H1 (cell line): ENCODE measurements at regions not wholly inside any gene's neighbourhood (a gene's known extent, or its start where the extent isn't known, plus 50 kb on each side); places are given as distances from the start of the nearest gene placed in this dataset.

Source experiments
- CTCF ChIA-PET: fragments of 300-600 bp; sonication (Branson Sonifier 250); formaldehyde crosslinking; loops from one replicate; lab custom pipeline; 2021; ENCODE audit not compliant: partially characterized antibody; lab: Charles Lee
- POLR2A ChIA-PET: fragments of 300-600 bp; sonication (Branson Sonifier 250); formaldehyde crosslinking; loops from one replicate; lab custom pipeline; 2021; ENCODE audit warnings: inconsistent platforms; ENCODE audit not compliant: partially characterized antibody; lab: Charles Lee
- DNase-seq, 2 experiments: peaks; one replicate each; pipeline versions ENCODE4 v3.0.0 to v3.0.0-alpha.2; 2010 to 2022; ENCODE audit warnings: low spot score in 2 of 2, low read depth in 1 of 2, mixed read lengths in 1 of 2
- FAIRE-seq: peaks from 2 replicates; lab custom pipeline; 2011; peaks lifted over from hg19 to GRCh38; lab: Jason Lieb, UNC
- H2AFZ ChIP-seq: 2 replicates; pipeline ENCODE4 v1.8.1; 2012; ENCODE audit warnings: low read length, inconsistent platforms
- H2AK5ac ChIP-seq: 2 replicates; pipeline ENCODE4 v1.6.1; 2013; ENCODE audit warnings: low read depth, low read length
- H2BK120ac ChIP-seq: replicated peaks from 2 replicates; pipeline ENCODE3; 2013; ENCODE audit warnings: low read depth, low read length, inconsistent platforms
- H2BK12ac ChIP-seq: 2 replicates; pipeline ENCODE4 v1.6.1; 2013; ENCODE audit warnings: low read depth, low read length
- H2BK15ac ChIP-seq: 2 replicates; pipeline ENCODE4 v1.6.1; 2013; ENCODE audit warnings: low read length
- H2BK20ac ChIP-seq: 2 replicates; pipeline ENCODE4 v1.6.1; 2013; ENCODE audit warnings: low read length
- H2BK5ac ChIP-seq: 2 replicates; pipeline ENCODE4 v1.6.1; 2013; ENCODE audit warnings: low read depth, low read length
- H3K14ac ChIP-seq: 2 replicates; pipeline ENCODE4 v1.6.1; 2013; ENCODE audit warnings: inconsistent platforms; ENCODE audit not compliant: insufficient read length
- H3K18ac ChIP-seq: 2 replicates; pipeline ENCODE4 v1.6.1; 2013; ENCODE audit warnings: low read length; ENCODE audit errors: extremely low read depth
- H3K23ac ChIP-seq: 2 replicates; pipeline ENCODE4 v1.6.1; 2013; ENCODE audit warnings: inconsistent platforms; ENCODE audit not compliant: insufficient read length
- H3K23me2 ChIP-seq: 2 replicates; pipeline ENCODE4 v1.6.1; 2013; ENCODE audit warnings: low read depth, low read length
- H3K27ac ChIP-seq: 2 replicates; pipeline ENCODE4 v1.6.1; 2011; ENCODE audit warnings: low read depth, low read length, inconsistent platforms
- H3K27me3 ChIP-seq, 4 experiments: replicated peaks in 1 of 4; 1 replicate in 1 of 4; 2 replicates in 3 of 4; pipeline versions ENCODE4 v1.6.1 to v1.8.1; 2011 to 2013; ENCODE audit warnings: low read length in 3 of 4, mild to moderate bottlenecking in 3 of 4, inconsistent platforms in 2 of 4, mixed read lengths in 2 of 4, moderate library complexity in 1 of 4; ENCODE audit not compliant: control insufficient read depth in 3 of 4, insufficient read depth in 3 of 4; ENCODE audit errors: extremely low read depth in 1 of 4
- H3K36me3 ChIP-seq, 4 experiments: 2 replicates each; pipeline versions ENCODE4 v1.6.1 to v1.8.1; 2011 to 2013; ENCODE audit warnings: mild to moderate bottlenecking in 4 of 4, low read length in 3 of 4, moderate library complexity in 2 of 4, control low read depth in 1 of 4, inconsistent platforms in 1 of 4; ENCODE audit not compliant: insufficient read depth in 4 of 4, control insufficient read depth in 2 of 4
- H3K4ac ChIP-seq: replicated peaks from 2 replicates; pipeline ENCODE3; 2013; ENCODE audit warnings: low read length, low read depth, mixed read lengths, inconsistent platforms; ENCODE audit not compliant: insufficient read length
- H3K4me1 ChIP-seq, 4 experiments: replicated peaks in 1 of 4; 1 replicate in 1 of 4; 2 replicates in 3 of 4; pipeline versions ENCODE4 v1.6.1 to v1.8.1; 2011 to 2013; ENCODE audit warnings: low read length in 3 of 4, inconsistent platforms in 2 of 4, mixed read lengths in 1 of 4; ENCODE audit not compliant: insufficient read depth in 4 of 4, control insufficient read depth in 3 of 4
- H3K4me2 ChIP-seq, 2 experiments: 2 replicates each; pipeline versions ENCODE4 v1.6.1 to v1.8.1; 2011 to 2013; ENCODE audit warnings: low read depth in 2 of 2, low read length in 2 of 2, control low read depth in 1 of 2, inconsistent platforms in 1 of 2, mild to moderate bottlenecking in 1 of 2; ENCODE audit not compliant: insufficient read depth in 1 of 2
- H3K4me3 ChIP-seq, 4 experiments: fragments of 200-600, 300-600 bp in 1 of 4; sonication (generic), shearing (Covaris generic), sonication (Bioruptor Twin) in 1 of 4; 2 replicates each; pipeline versions ENCODE4 v1.5.1 to v1.8.1; 2011 to 2016; ENCODE audit warnings: low read length in 4 of 4, low read depth in 3 of 4, control low read depth in 2 of 4, inconsistent platforms in 2 of 4, mild to moderate bottlenecking in 2 of 4, mixed read lengths in 1 of 4, moderate library complexity in 1 of 4; ENCODE audit not compliant: insufficient read depth in 2 of 4; ENCODE audit errors: extremely low read depth in 1 of 4
- H3K56ac ChIP-seq: replicated peaks from 2 replicates; pipeline ENCODE3; 2013; ENCODE audit warnings: low read depth, mild to moderate bottlenecking, mixed read lengths, low read length, inconsistent platforms; ENCODE audit not compliant: insufficient read length
- H3K79me1 ChIP-seq: 2 replicates; pipeline ENCODE4 v1.6.1; 2013; ENCODE audit warnings: low read depth, low read length, control low read depth
- H3K79me2 ChIP-seq, 2 experiments: 2 replicates each; pipeline versions ENCODE4 v1.6.1 to v1.8.1; 2012 to 2013; ENCODE audit warnings: low read length in 2 of 2, mild to moderate bottlenecking in 2 of 2, inconsistent platforms in 1 of 2; ENCODE audit not compliant: insufficient read depth in 2 of 2, control insufficient read depth in 1 of 2
- H3K9ac ChIP-seq, 4 experiments: replicated peaks in 1 of 4; 1 replicate in 1 of 4; 2 replicates in 3 of 4; pipeline versions ENCODE4 v1.6.1 to v1.8.1; 2011 to 2013; ENCODE audit warnings: low read depth in 3 of 4, low read length in 3 of 4, control low read depth in 2 of 4, mild to moderate bottlenecking in 2 of 4, moderate library complexity in 2 of 4, inconsistent platforms in 1 of 4; ENCODE audit errors: extremely low read depth in 1 of 4
- H3K9me3 ChIP-seq, 2 experiments: 2 replicates each; pipeline versions ENCODE4 v1.6.1 to v1.8.1; 2012 to 2013; ENCODE audit warnings: mild to moderate bottlenecking in 2 of 2, moderate library complexity in 2 of 2, control low read depth in 1 of 2, inconsistent platforms in 1 of 2, low read depth in 1 of 2, low read length in 1 of 2, mixed read lengths in 1 of 2; ENCODE audit not compliant: insufficient read depth in 2 of 2
- H4K20me1 ChIP-seq, 2 experiments: replicated peaks in 1 of 2; 2 replicates each; pipeline versions ENCODE3 to v1.8.1; 2011 to 2013; ENCODE audit warnings: inconsistent platforms in 2 of 2, low read length in 2 of 2, mild to moderate bottlenecking in 1 of 2; ENCODE audit not compliant: insufficient read depth in 2 of 2, control insufficient read depth in 1 of 2
- H4K5ac ChIP-seq: 2 replicates; pipeline ENCODE4 v1.6.1; 2013; ENCODE audit warnings: low read length, low read depth, mixed read lengths, inconsistent platforms; ENCODE audit not compliant: insufficient read length
- H4K8ac ChIP-seq: 2 replicates; pipeline ENCODE4 v1.8.0; 2013; ENCODE audit warnings: mild to moderate bottlenecking, moderate library complexity, low read length, inconsistent platforms; ENCODE audit not compliant: insufficient read depth; ENCODE audit errors: extremely low read depth
- H4K91ac ChIP-seq: replicated peaks from 2 replicates; pipeline ENCODE3; 2013; ENCODE audit warnings: low read length, mixed read lengths, inconsistent platforms; ENCODE audit not compliant: insufficient read length
- ASH2L ChIP-seq: fragments of 200-600, 300-600 bp; sonication (generic); IDR thresholded peaks from one replicate; pipeline ENCODE4 v1.7.1; 2017; ENCODE audit warnings: low read length
- EGR1 ChIP-seq: IDR thresholded peaks from 2 replicates; pipeline ENCODE4 v1.6.1; 2011; ENCODE audit warnings: low read depth, low read length, borderline replicate concordance
- MAFK ChIP-seq: IDR thresholded peaks from 2 replicates; pipeline ENCODE4 v1.6.1; 2012; ENCODE audit warnings: low read depth, mild to moderate bottlenecking, improper control_type of control experiment, low read length
- NANOG ChIP-seq: IDR thresholded peaks from 2 replicates; pipeline ENCODE4 v1.6.1; 2011; ENCODE audit warnings: low read length, low read depth, mild to moderate bottlenecking, inconsistent platforms; ENCODE audit not compliant: insufficient read depth, poor library complexity, severe bottlenecking
- NRF1 ChIP-seq: IDR thresholded peaks from 2 replicates; pipeline ENCODE4 v1.6.1; 2011; ENCODE audit warnings: mild to moderate bottlenecking, low read depth, low read length, improper control_type of control experiment
- TAF7 ChIP-seq: optimal IDR thresholded peaks from 2 replicates; pipeline ENCODE3; 2011; ENCODE audit warnings: low read depth, mild to moderate bottlenecking, inconsistent platforms, low read length, moderate library complexity, borderline replicate concordance
- TBP ChIP-seq: IDR thresholded peaks from 2 replicates; pipeline ENCODE4 v1.6.1; 2011; ENCODE audit warnings: low read depth, low read length, improper control_type of control experiment
- TEAD4 ChIP-seq: IDR thresholded peaks from 2 replicates; pipeline ENCODE4 v1.6.1; 2012; ENCODE audit warnings: low read depth, low read length, inconsistent platforms, mixed read lengths
- WGBS, 2 experiments: shearing (Covaris generic) in 1 of 2; methylation state at CpG; one replicate each; pipeline versions ENCODE4 v1.1.6 to v1.1.7; 2013 to 2015; ENCODE audit warnings: low lambda C conversion rate in 2 of 2, mixed read lengths in 2 of 2, inconsistent platforms in 1 of 2, low coverage in 1 of 2, missing lambda C conversion rate in 1 of 2; ENCODE audit not compliant: insufficient replicate concordance in 2 of 2, insufficient coverage in 1 of 2, insufficient read length in 1 of 2; ENCODE audit errors: extremely low coverage in 1 of 2, missing lambda C conversion rate in 1 of 2; 5-methylcytosine and 5-hydroxymethylcytosine counted together
- TF ChIP-seq, protein P1 (sequence below), 3 experiments: IDR thresholded peaks; 1 replicate in 2 of 3; 2 replicates in 1 of 3; pipeline versions ENCODE4 v1.5.1 to v1.6.1; 2011; ENCODE audit warnings: low read length in 3 of 3, mild to moderate bottlenecking in 3 of 3, inconsistent platforms in 2 of 3, low read depth in 1 of 3, moderate library complexity in 1 of 3; ENCODE audit not compliant: insufficient read depth in 1 of 3; ENCODE audit errors: control extremely low read depth in 1 of 3

DNA sequence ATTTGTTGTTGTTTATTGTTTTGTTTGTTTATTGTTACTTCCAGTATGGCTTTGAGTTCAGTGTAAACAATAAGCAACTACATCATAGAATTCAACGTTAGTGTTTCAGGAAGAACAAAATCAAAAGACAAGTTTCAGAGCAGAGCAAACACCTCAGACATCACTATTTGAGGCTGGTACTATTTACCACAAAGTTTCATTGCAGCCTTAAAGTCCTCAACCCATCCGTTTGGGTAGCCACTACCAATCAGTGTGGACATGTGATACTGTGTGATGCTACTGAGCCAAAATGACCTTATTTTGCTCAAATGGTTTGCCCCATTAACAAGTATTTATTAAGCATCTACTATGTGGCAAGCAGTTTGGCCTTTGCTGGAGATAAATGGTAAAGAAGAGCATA lies 458.5 kb upstream of the PTGER4 start:
- no peak overlapping the region for H2BK15ac ChIP-seq
- H4K5ac ChIP-seq, result no peak overlapping the region
- no peak overlapping the region for H3K18ac ChIP-seq
- no peak overlapping the region for H2AFZ ChIP-seq
- no peak for DNase-seq
- no peak overlapping the region for H3K4me3 ChIP-seq
- no peaks in the 10 kb centered on the region for H3K23me2 ChIP-seq
- no peak overlapping the region for H2AK5ac ChIP-seq
- no peaks in the 10 kb centered on the region for H3K4me1 ChIP-seq
- H3K27me3 ChIP-seq, result no peaks in the 10 kb centered on the region
- no peak overlapping the region for H3K4ac ChIP-seq
- no peak overlapping the region for H3K23ac ChIP-seq
- H3K27ac ChIP-seq, result no peak overlapping the region
- ChIA-PET CTCF (no interaction called here), POLR2A (no interaction called here)
- no peak overlapping the region for H2BK120ac ChIP-seq
- H3K9me3 ChIP-seq, result no peaks in the 10 kb centered on the region; a peak in 1 of 4 replicates
- TF ChIP-seq ASH2L (no peak), TEAD4 (no peak), NANOG (no peak), EGR1 (no peak), NRF1 (no peak), TAF7 (no peak), TBP (no peak), MAFK (no peak)
- TF ChIP-seq, protein P1, sequence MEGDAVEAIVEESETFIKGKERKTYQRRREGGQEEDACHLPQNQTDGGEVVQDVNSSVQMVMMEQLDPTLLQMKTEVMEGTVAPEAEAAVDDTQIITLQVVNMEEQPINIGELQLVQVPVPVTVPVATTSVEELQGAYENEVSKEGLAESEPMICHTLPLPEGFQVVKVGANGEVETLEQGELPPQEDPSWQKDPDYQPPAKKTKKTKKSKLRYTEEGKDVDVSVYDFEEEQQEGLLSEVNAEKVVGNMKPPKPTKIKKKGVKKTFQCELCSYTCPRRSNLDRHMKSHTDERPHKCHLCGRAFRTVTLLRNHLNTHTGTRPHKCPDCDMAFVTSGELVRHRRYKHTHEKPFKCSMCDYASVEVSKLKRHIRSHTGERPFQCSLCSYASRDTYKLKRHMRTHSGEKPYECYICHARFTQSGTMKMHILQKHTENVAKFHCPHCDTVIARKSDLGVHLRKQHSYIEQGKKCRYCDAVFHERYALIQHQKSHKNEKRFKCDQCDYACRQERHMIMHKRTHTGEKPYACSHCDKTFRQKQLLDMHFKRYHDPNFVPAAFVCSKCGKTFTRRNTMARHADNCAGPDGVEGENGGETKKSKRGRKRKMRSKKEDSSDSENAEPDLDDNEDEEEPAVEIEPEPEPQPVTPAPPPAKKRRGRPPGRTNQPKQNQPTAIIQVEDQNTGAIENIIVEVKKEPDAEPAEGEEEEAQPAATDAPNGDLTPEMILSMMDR (IDR thresholded peaks at IDR 0.05; ENCODE audit: control extremely low read depth in 1 of 3, insufficient read depth in 1 of 3, low read depth in 1 of 3, low read length in 3 of 3), result no peak
- H2BK5ac ChIP-seq, result no peak overlapping the region
- no peak overlapping the region for H3K56ac ChIP-seq
- H4K8ac ChIP-seq, result no peak overlapping the region
- no peaks in the 10 kb centered on the region for H4K20me1 ChIP-seq
- H2BK20ac ChIP-seq, result no peak overlapping the region
- no peaks in the 10 kb centered on the region for H3K36me3 ChIP-seq
- H3K79me2 ChIP-seq, result no peaks in the 10 kb centered on the region
- no peak overlapping the region for H3K9ac ChIP-seq
- H4K91ac ChIP-seq, result no peak overlapping the region
- H2BK12ac ChIP-seq, result no peak overlapping the region
- H3K4me2 ChIP-seq, result no peak overlapping the region
- H3K14ac ChIP-seq, result no peak overlapping the region
- WGBS, 2 experiments, result 85% methylated on average over 2 of the region's 2 CpGs; no CpG with 5 or more reads in 1 of the 2 experiments
- FAIRE-seq, result no peak
- H3K79me1 ChIP-seq, result no peaks in the 10 kb centered on the region
